GM18505 (cell line): ENCODE measurements at regions not wholly inside any gene's neighbourhood (a gene's known extent, or its start where the extent isn't known, plus 50 kb on each side); places are given as distances from the start of the nearest gene placed in this dataset.

Source experiments
- ATAC-seq: cut with Tn5 transposase; IDR thresholded peaks from one replicate; pipeline ENCODE4 v1.9.1; 2021; ENCODE audit not compliant: unreplicated experiment
- POLR2A ChIP-seq: IDR thresholded peaks from 4 replicates; pipeline ENCODE4 v1.6.1; 2011; ENCODE audit warnings: borderline replicate concordance; ENCODE audit not compliant: insufficient read depth, insufficient read length; ENCODE audit errors: extremely low read depth

GRCh38 chr12:69019082-69019481 is 86.1 kb upstream of the CPM start:
- TF ChIP-seq POLR2A: no peak
- ATAC-seq: no peak

- TF ChIP-seq POLR2A: no peak
- no peak for ATAC-seq
These were observed 86.9 kb upstream of the CPM start for GRCh38 chr12:69019910-69020309.

DNA sequence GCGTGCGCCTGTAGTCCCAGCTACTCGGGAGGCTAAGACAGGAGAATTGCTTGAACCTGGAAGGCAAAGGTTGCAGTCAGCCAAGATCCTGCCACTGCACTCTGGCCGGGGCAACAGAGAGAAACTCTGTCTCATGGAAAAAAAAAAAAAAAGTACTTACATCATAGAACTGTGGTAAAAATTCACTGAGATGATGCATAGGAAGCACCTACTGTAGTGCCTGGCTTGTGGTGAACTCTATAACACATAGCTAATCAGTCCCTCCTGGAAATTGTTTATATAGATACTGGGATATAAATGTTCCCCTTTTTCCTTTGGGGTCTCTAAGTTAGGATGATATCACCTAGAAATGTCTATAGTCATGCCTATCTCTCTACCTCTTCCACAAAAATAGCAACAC is 89.7 kb upstream of the CPM start:
- no peak for TF ChIP-seq POLR2A
- ATAC-seq: no peak

- ATAC-seq: no peak
These were observed 90.9 kb upstream of the CPM start for GRCh38 chr12:69023840-69024239.

DNA sequence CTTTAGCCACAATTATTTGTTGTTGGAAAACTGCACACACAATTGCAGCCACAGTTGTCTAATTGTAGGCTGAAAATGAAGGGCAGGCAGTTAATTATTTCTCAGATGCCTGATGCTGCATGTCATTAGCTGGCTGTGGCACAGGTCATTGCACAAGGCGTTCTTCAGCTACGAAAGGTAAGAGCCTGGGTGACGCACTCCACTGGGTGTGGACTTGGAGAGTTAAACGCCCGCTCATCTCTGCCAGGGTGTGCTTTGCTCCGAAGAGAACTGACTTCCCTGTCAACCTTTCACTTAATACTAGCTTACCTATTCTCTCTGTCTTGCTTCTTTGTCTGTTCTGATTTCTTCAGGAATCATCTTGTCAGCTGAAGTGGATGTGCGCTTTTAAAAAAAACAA is 91.4 kb upstream of the CPM start:
- no peak for ATAC-seq
- no peak for TF ChIP-seq POLR2A

More at GRCh38 chr12:69023840-69024239, 90.9 kb upstream of the CPM start:
- no peak for TF ChIP-seq POLR2A

- ATAC-seq: no peak
These were observed 91.9 kb upstream of the CPM start for GRCh38 chr12:69024907-69025306.

DNA sequence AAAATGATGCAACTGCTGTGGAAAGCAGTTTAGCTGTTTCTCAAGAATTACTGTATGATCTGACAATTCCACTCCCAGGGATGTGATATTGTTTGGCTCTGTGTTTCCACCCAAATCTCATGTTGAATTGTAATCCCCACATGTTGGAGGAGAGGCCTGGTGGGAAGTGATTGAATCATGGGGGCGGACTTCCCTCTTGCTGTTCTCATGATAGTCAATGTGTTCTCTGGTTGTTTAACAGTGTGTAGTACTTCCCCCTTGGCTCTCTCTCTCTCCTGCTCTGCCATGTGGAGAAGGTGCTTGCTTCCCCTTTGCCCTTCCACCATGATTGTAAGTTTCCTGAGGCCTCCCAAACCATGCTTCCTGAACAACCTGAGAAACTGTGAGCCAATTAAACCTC is 93.4 kb upstream of the CPM start:
- ATAC-seq: no peak
- TF ChIP-seq POLR2A: no peak

More at GRCh38 chr12:69024907-69025306, 91.9 kb upstream of the CPM start:
- no peak for TF ChIP-seq POLR2A

GRCh38 chr12:69027411-69027881 is 94.5 kb upstream of the CPM start:
- no peak for ATAC-seq

GRCh38 chr12:69028941-69029729 is 96.2 kb upstream of the CPM start:
- ATAC-seq: no peak
- TF ChIP-seq POLR2A: no peak

More at GRCh38 chr12:69027411-69027881, 94.5 kb upstream of the CPM start:
- TF ChIP-seq POLR2A: no peak

GRCh38 chr12:69030321-69030720 is 97.3 kb upstream of the CPM start:
- no peak for ATAC-seq
- TF ChIP-seq POLR2A: no peak

- TF ChIP-seq POLR2A: no peak
- no peak for ATAC-seq
These were observed 103.6 kb upstream of the CPM start for GRCh38 chr12:69036533-69036932.

DNA sequence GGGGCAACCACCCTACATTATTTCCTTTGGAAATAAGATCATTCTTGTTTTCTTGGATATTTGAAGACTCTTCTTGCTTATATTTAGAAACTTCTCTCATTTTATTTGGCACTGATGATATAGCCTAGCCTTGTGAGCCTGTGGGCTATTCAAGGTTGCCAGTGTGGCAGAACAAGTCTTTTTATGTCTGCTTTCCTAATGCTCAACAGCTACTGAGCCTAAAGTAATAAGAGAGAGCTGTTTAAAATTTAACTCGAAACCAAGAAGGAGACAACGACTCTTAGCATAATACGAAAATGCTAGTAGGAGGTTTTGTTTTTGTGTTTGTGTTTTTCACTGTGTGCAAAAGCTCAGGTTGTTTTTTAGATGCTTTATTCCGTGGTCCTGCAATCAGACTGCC is 104.0 kb upstream of the CPM start:
- ATAC-seq: no peak
- no peak for TF ChIP-seq POLR2A

DNA sequence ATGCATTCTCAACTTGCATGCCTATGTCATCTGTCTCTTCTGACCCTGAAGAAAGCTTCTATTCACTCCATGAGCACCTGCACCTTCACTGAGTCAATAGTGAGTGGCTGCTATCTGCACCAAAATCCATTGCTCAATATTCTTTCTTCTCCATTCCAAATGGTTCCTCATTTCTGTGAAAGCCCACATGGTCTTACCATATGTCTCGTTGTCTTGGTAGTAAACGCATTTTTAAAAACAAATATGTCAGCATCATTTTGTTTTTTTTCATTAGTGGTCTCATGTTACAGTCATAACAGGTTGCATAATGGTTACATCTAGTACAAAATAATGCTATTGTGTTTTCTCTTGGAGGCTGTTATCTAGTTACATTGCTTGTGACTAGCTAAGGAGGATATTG is 106.9 kb upstream of the CPM start:
- no peak for TF ChIP-seq POLR2A
- ATAC-seq: no peak

- no peak for TF ChIP-seq POLR2A
- no peak for ATAC-seq
These were observed 109.6 kb upstream of the CPM start for GRCh38 chr12:69042557-69042956.

- no peak for ATAC-seq
- no peak for TF ChIP-seq POLR2A
These were observed 110.0 kb upstream of the CPM start for GRCh38 chr12:69042970-69043369.

GRCh38 chr12:69044887-69045286 is 111.9 kb upstream of the CPM start:
- ATAC-seq: no peak
- TF ChIP-seq POLR2A: no peak

DNA sequence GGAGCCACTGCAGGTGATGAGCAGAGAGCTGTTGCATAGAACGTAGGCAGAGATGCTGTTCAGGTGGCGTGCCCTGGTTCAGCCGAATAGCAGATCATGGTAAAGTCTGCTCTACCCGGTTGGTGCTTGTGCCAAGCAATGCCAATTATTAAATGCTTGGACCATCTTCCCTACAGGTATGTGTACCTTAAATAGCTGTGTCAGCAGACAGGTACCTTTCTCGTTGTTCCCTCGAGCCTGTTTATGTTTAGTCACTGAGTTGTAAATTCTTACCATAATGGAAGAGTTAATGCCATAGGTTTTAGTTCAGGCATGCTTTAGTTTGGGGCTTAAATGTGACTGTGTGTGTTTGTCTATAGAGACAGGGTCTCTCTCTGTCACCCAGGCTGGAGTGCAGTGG is 112.5 kb upstream of the CPM start:
- no peak for ATAC-seq
- TF ChIP-seq POLR2A: no peak
